VCaP (cell line): ENCODE measurements at regions not wholly inside any gene's neighbourhood (a gene's known extent, or its start where the extent isn't known, plus 50 kb on each side); places are given as distances from the start of the nearest gene placed in this dataset.

ENCODE experiments used
- H3K27ac ChIP-seq: fragments of 450-650 bp; 2 replicates; pipeline ENCODE4 v1.5.1; 2017
- TF ChIP-seq, protein P1 (sequence below): fragments of 450-650 bp; conservative IDR thresholded peaks from 2 replicates; pipeline ENCODE4 v1.5.1; 2017; ENCODE audit warnings: mild to moderate bottlenecking, moderate library complexity

GRCh38 chr6:165880686-165881085, 217.6 kb upstream of the PDE10A start:
- TF ChIP-seq, protein P1, sequence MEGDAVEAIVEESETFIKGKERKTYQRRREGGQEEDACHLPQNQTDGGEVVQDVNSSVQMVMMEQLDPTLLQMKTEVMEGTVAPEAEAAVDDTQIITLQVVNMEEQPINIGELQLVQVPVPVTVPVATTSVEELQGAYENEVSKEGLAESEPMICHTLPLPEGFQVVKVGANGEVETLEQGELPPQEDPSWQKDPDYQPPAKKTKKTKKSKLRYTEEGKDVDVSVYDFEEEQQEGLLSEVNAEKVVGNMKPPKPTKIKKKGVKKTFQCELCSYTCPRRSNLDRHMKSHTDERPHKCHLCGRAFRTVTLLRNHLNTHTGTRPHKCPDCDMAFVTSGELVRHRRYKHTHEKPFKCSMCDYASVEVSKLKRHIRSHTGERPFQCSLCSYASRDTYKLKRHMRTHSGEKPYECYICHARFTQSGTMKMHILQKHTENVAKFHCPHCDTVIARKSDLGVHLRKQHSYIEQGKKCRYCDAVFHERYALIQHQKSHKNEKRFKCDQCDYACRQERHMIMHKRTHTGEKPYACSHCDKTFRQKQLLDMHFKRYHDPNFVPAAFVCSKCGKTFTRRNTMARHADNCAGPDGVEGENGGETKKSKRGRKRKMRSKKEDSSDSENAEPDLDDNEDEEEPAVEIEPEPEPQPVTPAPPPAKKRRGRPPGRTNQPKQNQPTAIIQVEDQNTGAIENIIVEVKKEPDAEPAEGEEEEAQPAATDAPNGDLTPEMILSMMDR, result no peak
- no peak overlapping the region for H3K27ac ChIP-seq

DNA sequence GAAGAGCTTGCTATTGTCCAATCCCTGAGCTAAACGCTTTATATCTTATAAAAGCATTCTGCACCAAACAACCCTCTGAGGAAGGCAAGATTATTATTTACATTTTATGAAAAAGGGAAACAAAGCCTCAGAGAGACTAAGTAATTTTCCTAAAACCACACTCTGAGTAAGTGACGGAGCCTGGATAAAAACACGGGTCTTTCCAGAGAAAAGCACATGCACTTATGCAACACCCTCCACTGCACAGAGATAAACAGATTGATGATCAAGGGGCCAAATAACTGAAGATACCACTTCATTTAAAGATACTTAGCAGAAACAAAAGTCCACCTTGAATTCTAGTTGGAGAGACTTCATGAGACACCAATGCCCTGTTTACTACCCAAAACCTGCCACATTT, 214.7 kb upstream of the PDE10A start:
- no peak overlapping the region for H3K27ac ChIP-seq
- TF ChIP-seq, protein P1, result no peak

GRCh38 chr6:165877192-165877591, 214.2 kb upstream of the PDE10A start:
- no peak overlapping the region for H3K27ac ChIP-seq

GRCh38 chr6:165876588-165876987, 213.5 kb upstream of the PDE10A start:
- TF ChIP-seq, protein P1, result no peak
- no peak overlapping the region for H3K27ac ChIP-seq

More at GRCh38 chr6:165877192-165877591, 214.2 kb upstream of the PDE10A start:
- TF ChIP-seq, protein P1, result no peak

GRCh38 chr6:165875946-165876345, 212.9 kb upstream of the PDE10A start:
- no peak overlapping the region for H3K27ac ChIP-seq
- TF ChIP-seq, protein P1, result no peak

DNA sequence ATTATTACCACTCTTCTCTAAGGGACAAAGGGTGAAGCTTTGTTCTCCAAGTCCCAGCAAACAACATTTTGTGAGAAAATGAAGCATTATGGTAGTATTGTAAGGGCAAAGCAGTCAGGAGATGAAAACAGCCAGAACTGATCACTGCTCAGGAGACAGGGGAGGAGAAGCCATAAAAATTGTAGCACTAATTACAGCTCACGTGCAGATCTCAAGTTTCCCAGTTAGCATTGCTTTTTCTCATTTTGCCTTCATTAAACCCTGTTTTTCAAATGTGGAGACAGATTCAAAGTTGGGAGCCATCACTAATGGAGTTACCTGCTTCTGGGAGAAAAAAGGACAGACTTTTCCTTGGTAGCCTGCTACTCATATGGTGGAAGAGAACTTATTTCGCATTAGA, 210.9 kb upstream of the PDE10A start:
- H3K27ac ChIP-seq, result no peak overlapping the region
- TF ChIP-seq, protein P1, result no peak

DNA sequence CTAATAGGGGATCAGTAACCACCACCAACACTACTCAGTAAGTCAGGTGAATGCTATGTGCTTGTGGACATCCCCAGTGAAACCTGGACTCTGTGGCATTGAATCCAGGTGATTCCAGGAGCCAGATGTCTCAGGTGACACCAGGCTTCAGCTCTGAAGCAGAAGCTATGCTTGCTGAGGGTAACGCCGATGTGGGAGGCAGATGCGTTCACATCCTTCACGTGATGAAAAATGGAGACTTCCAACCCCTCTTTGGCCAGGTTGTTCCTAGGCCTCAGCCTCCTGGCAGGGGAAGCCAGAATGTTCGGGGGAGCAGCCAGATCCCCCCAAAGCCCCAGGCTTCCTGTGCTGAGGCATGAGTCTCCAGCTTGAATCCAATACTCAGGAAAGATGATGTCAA, 209.8 kb upstream of the PDE10A start:
- H3K27ac ChIP-seq, result no peak overlapping the region
- TF ChIP-seq, protein P1, result no peak

- TF ChIP-seq, protein P1, result no peak
These were observed 209.3 kb upstream of the PDE10A start for GRCh38 chr6:165872311-165872710.

More at GRCh38 chr6:165872311-165872710, 209.3 kb upstream of the PDE10A start:
- no peak overlapping the region for H3K27ac ChIP-seq
